HG03045 (cell line): ENCODE measurements at regions not wholly inside any gene's neighbourhood (a gene's known extent, or its start where the extent isn't known, plus 50 kb on each side); places are given as distances from the start of the nearest gene placed in this dataset.

Experiments used
- ATAC-seq: cut with Tn5 transposase; IDR thresholded peaks from one replicate; pipeline ENCODE4 v1.9.1; 2021; ENCODE audit warnings: mild to moderate bottlenecking, moderate library complexity; ENCODE audit not compliant: unreplicated experiment

GRCh38 chr2:4356109-4356508 lies 652.7 kb downstream of the DCDC2C start:
- no peak for ATAC-seq

- no peak for ATAC-seq
These were observed 653.2 kb downstream of the DCDC2C start for GRCh38 chr2:4356541-4356940.

- ATAC-seq = no peak
These were observed 653.7 kb downstream of the DCDC2C start for GRCh38 chr2:4357121-4357520.

- no peak for ATAC-seq
These were observed 655.5 kb downstream of the DCDC2C start for GRCh38 chr2:4358837-4359236.

GRCh38 chr2:4368907-4369306 lies 665.5 kb downstream of the DCDC2C start:
- no peak for ATAC-seq

- ATAC-seq = no peak
These were observed 666.5 kb downstream of the DCDC2C start for GRCh38 chr2:4369826-4370419.

GRCh38 chr2:4370422-4371090 lies 667.2 kb downstream of the DCDC2C start:
- no peak for ATAC-seq

- ATAC-seq = no peak
These were observed 677.7 kb downstream of the DCDC2C start for GRCh38 chr2:4381049-4381448.

GRCh38 chr2:4381773-4382172 lies 678.4 kb downstream of the DCDC2C start:
- ATAC-seq = no peak

GRCh38 chr2:4391013-4391412 lies 687.6 kb downstream of the DCDC2C start:
- ATAC-seq = no peak

- ATAC-seq = no peak
These were observed 701.0 kb downstream of the DCDC2C start for GRCh38 chr2:4404363-4404762.

GRCh38 chr2:4408321-4408720 lies 704.9 kb downstream of the DCDC2C start:
- ATAC-seq = no peak

GRCh38 chr2:4412637-4413187 lies 709.3 kb downstream of the DCDC2C start:
- no peak for ATAC-seq

- ATAC-seq = no peak
These were observed 711.8 kb downstream of the DCDC2C start for GRCh38 chr2:4415171-4415570.

- no peak for ATAC-seq
These were observed 712.5 kb downstream of the DCDC2C start for GRCh38 chr2:4415810-4416413.

GRCh38 chr2:4416431-4416830 lies 713.1 kb downstream of the DCDC2C start:
- ATAC-seq = no peak

- ATAC-seq = no peak
These were observed 714.4 kb downstream of the DCDC2C start for GRCh38 chr2:4417771-4418170.

GRCh38 chr2:4420032-4420431 lies 716.7 kb downstream of the DCDC2C start:
- ATAC-seq = no peak

- ATAC-seq = no peak
These were observed 720.8 kb downstream of the DCDC2C start for GRCh38 chr2:4424153-4424552.

GRCh38 chr2:4427083-4427482 lies 723.7 kb downstream of the DCDC2C start:
- ATAC-seq = no peak

GRCh38 chr2:4445821-4446220 lies 742.4 kb downstream of the DCDC2C start:
- no peak for ATAC-seq

GRCh38 chr2:4454907-4455306 lies 751.5 kb downstream of the DCDC2C start:
- no peak for ATAC-seq
